HS-5 (cell line): ENCODE measurements at regions not wholly inside any gene's neighbourhood (a gene's known extent, or its start where the extent isn't known, plus 50 kb on each side); places are given as distances from the start of the nearest gene placed in this dataset.
A peak's percentile ranks its signal among the peaks of the same experiment; 100 is the strongest.

Experiments
- DNase-seq: peaks from one replicate; pipeline ENCODE4 v3.0.0-alpha.2; 2012; ENCODE audit warnings: low read depth

DNA sequence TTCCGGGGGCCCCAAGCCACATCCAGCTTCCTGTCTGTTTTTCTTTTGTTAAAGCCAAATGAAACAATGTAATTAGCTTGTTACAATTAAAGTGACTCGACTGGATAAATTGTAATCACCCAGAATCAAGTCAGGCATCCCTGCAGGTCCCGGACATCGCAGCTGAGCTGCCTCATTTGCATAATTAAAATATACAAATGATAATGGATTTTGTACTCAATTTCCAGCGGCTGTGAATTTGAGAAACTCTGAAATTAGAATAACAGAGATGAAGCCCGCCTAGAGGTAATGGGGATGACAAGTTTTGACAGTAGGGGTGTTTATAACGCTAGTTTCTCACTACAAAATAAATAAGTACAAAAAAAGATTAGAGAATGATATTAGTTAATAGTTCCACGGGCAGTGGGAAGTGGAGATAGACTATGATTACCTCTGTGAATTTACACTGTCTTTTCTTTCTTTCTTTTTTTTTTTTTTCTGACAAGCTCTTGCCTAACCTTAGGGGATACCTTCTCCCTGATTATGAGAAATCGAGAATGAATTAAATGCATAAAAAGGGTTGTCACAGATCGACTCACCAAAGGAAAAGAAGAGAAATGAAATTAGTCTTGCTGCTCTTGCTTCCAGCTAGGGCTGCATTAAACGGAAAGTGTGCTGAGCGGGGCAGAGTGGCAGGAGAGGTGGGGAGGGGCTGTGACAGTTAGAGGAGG lies 82.6 kb upstream of the SKOR2 start:
- no peak for DNase-seq

DNA sequence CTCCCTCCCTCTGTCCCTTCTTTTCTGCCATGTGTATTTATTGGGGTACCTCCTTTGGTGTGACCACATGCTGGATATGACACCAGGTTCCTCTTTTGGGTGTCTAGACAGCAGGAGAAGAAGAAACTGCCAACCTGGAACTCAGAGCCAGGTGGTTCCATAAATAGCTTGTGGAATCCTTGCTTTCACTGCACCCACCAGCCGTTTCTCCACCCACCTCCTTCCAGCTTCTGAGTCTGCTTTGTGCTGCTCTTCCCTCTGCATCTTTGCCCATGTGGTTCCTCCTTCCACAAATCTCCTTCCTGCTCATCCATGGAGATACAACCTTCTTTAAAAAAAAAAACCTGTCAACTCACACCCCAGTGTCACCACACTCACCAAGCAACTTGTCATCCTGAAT lies 80.2 kb upstream of the SKOR2 start:
- no peak for DNase-seq

DNA sequence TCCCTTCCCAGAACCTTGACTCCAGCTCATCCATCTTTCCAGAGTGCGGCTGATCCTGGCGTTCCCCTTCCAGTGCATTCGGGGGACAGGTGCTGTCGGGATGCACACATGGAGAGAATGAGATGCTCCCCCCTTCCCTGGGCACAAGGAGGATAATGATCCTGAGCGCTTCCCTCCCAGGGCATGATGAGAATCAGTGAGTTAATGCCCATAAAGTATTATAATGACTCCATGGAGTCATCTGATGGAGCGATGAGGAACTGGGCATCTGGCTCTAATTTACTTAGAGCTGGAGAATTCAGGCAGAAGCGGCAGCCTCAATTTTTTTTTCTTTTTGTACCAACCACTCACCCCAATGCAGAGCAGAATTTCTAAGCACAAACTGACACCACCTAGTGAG lies 79.6 kb upstream of the SKOR2 start:
- DNase-seq = no peak

DNA sequence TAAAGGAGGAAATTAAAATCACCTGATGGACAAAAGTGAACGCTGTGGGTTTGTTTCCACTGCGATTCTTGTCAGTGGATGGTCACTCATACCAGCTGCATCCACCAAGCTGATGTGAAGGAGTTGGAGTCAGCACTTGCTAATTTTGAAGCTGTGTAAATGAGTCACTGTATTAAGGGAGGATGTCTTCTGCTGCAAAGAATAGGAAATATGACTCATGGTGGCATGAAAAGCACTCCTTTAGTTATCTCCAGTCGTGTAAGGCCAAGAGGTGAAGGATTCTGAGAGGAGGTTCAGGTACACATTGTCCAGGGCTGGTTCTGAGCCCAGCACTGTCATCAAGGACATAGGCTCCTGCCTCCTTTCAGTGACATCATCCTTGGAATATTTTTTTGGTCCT lies 71.7 kb upstream of the SKOR2 start:
- DNase-seq = peak; percentile 73

DNA sequence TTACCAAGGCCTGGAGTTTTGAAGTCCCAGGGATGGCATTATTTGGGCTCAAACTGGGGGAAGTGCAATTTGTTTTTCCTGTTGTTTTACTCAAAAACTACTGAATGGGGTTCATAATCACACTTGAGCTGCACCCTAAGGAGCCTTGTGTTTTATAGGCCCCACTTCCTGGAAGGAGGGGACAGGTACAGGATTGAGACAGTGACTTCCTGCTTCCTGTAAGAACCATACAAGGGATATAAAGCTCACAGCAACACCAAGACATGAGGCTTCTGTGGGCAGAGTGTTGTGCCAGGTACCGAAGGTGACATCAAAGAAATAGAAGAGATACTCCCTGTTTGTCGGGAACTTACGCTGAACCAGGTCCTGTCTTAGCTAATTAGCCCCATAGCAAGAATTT lies 70.4 kb upstream of the SKOR2 start:
- no peak for DNase-seq

DNA sequence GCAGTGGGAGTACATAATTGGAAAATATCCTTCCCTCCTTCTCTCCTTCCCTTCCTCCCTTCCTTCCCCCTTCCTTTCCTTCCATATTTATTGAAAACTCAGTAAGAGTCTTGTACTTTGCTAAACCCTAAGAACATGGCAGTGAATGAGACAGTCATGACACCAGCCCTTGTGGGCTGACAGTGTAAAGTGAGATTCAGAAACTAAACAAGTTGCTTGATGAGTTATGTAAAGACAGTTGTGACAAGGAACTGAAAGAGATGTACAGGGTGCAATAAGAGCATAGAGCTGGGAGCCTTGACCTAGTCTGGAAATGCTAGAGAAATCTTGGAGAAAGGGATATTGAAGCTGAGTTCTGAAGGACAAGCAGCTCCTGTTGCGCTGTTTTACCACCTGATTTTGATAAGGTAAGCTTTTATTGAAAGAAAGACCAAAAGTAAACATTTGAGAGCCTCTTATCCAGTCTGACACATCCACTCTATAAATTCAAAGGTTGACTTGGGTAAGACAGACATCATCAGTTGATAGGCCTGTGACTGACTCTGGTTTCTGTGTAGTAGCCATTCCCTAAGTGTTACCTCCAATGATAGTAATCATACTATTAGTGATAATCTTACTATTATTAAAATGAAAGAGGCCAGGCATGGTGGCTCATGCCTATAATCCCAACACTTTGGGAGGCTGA lies 66.5 kb upstream of the SKOR2 start:
- no peak for DNase-seq

DNA sequence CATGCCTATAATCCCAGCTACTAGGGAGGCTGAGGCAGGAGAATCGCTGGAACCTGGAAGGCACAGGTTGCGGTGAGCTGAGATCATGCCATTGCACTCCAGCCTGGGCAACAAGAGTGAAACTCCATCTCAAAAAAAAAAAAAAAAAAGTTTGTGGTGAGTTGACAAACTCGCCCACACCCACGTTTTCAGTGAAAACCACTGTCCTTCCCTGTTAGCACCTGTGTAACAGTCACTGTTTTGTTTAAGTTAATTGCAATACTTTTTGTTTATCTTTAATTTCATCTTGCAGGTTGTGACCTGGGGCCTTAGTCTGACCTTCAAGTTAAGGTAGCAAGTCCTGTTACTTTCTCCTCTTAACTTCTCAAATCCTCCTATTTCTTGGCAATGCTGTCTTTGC lies 65.5 kb upstream of the SKOR2 start:
- DNase-seq = no peak

DNA sequence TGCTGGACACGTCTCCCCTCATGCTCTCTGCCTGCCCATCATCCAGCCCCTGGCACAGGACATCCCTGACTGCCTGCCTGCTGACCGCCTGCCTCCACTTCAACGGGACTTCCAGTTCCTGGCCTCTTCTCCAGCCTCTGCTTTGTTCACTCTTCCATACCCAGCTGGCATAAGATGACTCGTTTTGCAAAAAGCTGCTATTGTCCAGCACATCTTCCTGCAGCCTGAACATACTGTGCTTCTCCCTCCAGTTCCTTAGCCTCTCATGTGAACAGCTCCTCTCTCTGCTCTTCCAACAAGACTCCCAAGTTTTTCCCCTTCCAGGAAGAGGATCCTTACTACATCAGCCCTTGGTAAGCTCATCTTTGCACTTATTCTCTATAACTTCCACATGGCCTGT lies 62.4 kb upstream of the SKOR2 start:
- DNase-seq = peak; percentile 22

DNA sequence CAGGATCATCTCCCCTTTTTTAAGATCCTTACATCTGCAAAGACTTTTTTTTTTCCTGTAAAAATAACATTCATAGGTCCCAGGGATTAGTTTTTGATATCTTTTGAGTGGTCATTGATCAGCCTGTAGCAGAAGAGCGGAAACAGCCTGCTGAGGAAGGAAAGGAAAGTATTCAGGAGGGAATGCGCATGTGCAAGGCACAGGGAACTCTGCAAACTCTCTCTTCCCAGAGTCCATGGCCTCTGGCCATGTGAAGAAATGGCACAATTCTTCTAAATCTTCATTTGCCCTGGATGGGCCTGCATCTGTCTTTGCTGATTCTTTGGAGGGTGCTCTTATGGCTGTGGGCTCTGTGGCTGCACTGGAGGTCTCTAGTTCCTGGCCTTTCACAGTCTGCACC lies 60.1 kb upstream of the SKOR2 start:
- no peak for DNase-seq
